IPS DF 19.7 (cell line): ENCODE measurements at regions not wholly inside any gene's neighbourhood (a gene's known extent, or its start where the extent isn't known, plus 50 kb on each side); places are given as distances from the start of the nearest gene placed in this dataset.

Experiments used
- DNase-seq: peaks from one replicate; pipeline ENCODE4 v3.0.0-alpha.2; 2013; ENCODE audit warnings: low read depth, low spot score

GRCh38 chr7:25835197-25835596 is 316.8 kb upstream of the NFE2L3 start:
- DNase-seq = no peak

- no peak for DNase-seq
Observed at GRCh38 chr7:25839084-25839769, 312.8 kb upstream of the NFE2L3 start.

DNA sequence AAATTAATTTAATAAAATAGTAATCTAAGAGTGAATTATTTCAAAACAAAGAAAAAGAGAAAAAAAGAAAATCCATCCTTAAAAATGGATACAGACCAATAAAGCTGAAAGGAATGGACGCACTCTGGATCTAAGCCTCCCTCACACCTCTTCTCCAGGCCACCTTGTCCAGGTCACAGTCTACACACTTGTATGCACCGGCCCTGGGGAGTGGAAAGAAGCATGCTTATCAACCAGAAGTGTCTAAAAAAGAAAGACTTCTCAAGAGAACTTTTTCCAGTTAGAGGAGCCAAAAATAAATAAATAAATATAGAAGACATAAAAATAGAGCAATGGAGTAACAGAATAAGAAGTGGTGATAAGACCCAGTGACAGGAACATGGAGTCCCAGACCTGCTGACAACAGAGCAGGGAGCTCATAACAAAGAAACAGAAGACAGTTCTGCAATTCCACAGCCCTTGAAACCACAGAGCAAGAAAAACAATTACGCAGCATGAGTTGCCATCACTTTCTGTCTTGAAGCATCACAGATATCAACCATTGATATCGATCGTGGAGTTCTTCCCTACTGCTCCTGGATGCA is 311.7 kb upstream of the NFE2L3 start:
- no peak for DNase-seq

DNA sequence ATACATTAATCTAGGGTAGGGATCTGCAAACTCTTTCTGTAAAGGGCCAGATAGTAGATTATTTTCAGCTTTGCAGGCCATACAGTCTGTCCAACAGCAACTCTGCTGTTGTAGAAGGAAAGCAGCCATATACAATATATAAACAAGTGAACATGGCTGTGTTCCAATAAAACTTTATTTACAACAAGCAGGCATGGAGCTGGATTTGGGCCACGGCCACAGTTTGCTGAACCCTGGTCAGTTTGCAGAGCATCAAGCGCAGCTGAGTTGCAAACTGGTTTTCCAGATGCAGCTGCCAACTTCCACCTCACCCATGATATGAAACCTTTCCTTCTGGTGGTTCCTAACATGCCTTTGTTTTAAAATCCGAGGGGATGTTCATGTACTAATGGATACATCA is 310.4 kb upstream of the NFE2L3 start:
- no peak for DNase-seq

DNA sequence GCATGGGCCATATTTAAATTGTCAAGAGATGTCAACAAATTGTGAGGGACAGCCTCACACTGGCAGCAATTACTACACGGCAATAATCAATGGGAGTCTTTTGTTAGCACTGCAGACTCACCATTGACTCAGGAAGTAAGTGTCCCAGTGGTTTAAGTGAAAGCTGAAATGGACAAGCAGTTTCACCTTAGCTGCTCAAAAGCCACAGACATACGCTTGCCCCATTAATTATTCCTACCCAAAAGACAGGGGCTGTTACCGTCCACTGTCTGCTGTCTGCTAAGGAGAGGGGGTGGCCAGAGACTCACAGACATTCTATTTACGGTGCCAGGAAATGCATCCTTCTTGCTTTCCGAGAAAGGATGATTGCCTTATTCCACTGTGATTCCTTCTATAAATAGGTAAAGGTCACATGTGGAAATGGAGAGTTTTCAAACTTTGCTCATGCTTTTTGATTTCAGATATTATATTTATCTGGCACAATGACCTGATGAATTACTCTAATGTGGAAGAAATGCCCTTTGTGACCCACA is 309.7 kb upstream of the NFE2L3 start:
- no peak for DNase-seq

- DNase-seq = no peak
Observed at GRCh38 chr7:25843467-25843866, 308.5 kb upstream of the NFE2L3 start.

- no peak for DNase-seq
Observed at GRCh38 chr7:25844102-25844870, 307.7 kb upstream of the NFE2L3 start.

DNA sequence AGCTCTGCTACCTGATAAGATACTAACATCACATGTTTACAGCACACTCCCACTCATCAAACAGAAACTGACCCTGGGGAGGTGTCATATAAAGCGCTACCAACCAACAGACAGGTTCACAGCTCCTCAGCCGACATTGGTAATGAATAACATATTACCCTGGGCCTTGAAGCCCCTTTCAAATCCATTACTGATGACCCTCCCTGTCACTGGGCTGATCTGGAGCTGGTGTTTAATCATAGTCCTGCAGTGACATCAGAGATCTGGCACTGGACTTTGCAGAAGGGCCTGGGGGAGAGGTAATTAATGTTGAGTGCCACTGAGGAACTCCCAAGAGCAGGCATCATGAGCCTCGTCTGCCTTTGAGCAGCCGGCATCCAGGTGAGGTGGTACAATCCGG is 306.5 kb upstream of the NFE2L3 start:
- DNase-seq = no peak

- no peak for DNase-seq
Observed at GRCh38 chr7:25846722-25847121, 305.3 kb upstream of the NFE2L3 start.

GRCh38 chr7:25847336-25848070 is 304.5 kb upstream of the NFE2L3 start:
- DNase-seq = no peak

GRCh38 chr7:25849500-25850184 is 302.4 kb upstream of the NFE2L3 start:
- DNase-seq = no peak

- no peak for DNase-seq
Observed at GRCh38 chr7:25850216-25850615, 301.8 kb upstream of the NFE2L3 start.

GRCh38 chr7:25850735-25851134 is 301.3 kb upstream of the NFE2L3 start:
- DNase-seq = no peak

DNA sequence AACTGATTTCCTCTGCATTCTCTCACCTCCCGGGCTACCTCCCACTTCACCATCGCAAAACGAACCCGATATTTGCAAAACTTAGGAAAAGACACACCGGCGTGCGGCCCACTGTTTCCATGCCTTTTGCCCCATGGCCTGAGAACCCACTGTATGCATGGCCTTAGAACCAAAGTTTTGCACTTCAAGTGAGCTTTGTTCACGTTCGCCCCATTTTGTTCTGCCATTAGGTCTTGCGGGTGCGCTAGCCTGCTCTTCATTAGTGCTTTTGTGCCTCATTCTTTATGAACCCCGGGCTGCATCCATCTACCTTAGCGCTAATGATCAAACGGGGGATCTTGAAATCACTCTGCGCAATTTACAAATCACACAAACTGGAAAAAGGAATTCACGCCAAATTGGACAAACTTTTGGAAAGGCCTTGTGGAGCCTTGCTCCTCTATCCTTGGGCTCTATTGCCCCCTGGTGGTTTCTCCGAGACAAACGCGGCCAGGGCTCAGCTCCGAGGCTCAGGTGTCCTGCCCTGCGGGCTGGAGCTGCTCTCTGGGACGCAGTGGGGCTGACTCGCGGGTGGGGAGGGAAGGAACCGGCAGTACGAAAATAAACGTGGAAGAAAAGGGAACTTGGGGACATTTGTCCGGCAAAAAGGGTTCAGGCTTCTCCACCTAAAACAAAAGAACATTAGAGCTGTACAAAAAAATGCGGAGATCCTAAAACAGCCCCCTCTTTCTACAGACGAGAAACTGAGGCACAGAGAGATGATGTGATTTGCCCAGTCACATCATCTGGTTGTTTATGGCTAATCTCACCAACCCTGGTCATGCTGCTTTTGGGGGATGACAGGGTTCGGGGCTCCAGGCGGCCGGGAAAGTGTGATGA is 300.4 kb upstream of the NFE2L3 start:
- no peak for DNase-seq

DNA sequence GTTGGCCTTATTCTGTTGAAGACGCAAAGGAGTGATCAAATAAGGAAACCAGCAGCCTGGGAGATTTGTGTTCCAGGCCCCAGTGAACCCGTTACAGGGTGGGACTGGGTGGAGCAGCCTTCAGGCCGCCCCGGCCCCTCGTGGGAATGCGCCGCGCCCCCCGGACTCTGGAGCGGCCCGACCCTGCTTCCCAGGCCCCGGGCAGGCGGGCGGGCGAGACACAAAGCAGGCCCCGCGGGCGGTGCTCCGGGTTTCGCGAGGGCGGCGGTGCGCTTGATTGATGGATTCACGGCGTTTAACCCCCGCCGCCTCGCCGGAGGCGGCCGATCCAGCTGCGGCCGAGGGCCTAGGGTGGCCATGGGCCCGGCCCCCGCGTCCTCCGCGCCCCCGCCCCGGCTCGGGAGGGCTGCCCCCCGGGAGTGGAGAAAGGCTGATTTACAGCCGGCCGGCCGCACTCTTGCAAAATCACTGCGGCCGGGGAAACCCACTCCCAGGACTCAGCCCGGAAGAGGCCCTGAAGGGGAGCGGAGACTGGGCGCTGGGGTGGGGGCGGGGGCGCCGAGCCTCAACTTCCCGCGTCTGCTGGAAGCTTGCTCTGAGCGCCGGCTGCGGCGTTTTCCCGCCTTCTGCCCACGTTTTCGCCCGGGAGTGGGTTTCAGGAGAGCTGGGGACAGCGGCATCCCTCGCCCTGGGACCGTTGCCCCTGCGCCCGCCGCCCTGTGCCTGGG is 299.6 kb upstream of the NFE2L3 start:
- DNase-seq = no peak

- DNase-seq = no peak
Observed at GRCh38 chr7:25852939-25853271, 299.1 kb upstream of the NFE2L3 start.

GRCh38 chr7:25853314-25853713 is 298.7 kb upstream of the NFE2L3 start:
- no peak for DNase-seq

GRCh38 chr7:25854059-25854458 is 297.9 kb upstream of the NFE2L3 start:
- no peak for DNase-seq

DNA sequence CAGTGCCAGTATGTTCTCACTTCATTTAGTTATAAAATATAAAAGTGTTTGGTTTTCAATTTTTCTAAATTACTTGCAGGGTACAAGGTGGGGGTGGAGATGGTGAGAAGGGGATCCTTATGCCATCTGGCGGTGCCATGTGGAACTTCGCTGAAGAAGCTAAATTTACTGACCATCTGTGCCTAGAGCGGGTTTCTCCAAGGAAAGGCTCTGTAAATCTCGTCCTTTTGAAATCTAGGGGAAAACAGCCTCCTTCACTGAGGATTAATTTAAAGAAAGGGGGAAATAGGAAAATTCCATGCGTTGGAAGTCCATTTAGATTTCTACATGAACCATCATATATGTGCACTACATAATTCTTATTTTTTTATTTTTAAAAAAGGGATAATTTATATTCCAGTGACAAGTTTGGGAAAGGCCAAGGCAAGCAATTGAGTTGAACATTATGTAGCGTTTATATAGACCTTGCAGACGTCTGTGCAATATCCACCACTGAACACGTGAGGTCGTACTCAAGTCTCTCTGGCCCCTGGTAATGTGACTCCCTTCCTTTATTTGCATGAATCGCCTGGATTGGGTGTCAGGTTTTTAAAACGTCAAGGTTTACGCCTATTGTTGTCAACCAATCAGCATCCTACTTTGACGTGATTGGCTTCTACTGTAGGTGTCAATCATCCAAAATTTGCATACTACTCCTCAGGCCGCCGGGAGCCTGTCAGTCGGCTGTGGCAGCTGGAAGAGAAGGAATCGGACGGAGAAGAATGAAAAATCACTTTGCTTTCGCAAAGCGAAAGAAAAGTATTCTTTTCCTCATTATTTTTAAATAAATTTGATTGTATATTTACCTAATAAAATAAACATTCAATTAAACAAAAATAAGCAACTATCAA is 297.1 kb upstream of the NFE2L3 start:
- peak; percentile 100 for DNase-seq
